NCI-H460 (cell line): ENCODE measurements at regions not wholly inside any gene's neighbourhood (a gene's known extent, or its start where the extent isn't known, plus 50 kb on each side); places are given as distances from the start of the nearest gene placed in this dataset.

Experiments used
- DNase-seq: peaks from one replicate; pipeline ENCODE4 v3.0.0-alpha.2; 2016; ENCODE audit warnings: low read depth; ENCODE audit errors: extremely low read depth

DNA sequence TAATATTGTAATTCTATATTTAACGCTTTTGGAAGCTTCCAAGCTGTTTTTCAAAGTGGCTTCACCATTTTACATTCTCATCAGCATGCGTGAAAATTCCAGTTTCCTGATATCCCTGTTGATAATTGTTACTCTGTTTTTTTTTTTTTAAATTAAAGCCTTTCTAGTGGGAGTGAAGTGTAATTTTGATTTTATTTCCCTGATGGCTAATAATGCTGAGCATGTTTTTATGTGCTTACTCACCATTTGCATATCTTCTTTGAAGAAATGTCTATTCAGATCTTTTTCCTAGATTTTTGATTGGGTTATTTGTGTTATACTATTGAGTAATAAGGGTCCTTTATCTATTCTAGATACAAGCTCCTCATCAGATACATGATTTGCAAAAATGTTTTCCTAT lies 382.8 kb upstream of the HS6ST1 start:
- no peak for DNase-seq

DNA sequence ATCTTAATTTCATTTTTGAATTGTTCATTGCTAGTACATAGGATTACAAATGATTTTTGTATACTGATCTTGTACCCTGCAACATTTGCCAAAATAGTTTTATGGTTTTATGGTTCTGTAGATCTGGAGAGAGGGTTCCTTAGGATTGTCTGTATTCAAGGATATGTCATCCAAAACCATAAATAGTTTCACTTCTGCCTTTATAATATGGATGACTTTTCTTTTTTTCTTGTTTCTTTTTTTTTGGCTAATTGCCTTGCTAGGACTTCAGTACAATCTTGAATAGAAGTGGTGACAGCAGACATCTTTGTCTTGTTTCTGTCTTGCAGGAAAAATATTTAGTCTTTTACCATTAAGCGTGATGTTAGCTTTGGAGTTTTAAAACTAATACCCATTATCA lies 383.9 kb upstream of the HS6ST1 start:
- DNase-seq, result no peak

DNA sequence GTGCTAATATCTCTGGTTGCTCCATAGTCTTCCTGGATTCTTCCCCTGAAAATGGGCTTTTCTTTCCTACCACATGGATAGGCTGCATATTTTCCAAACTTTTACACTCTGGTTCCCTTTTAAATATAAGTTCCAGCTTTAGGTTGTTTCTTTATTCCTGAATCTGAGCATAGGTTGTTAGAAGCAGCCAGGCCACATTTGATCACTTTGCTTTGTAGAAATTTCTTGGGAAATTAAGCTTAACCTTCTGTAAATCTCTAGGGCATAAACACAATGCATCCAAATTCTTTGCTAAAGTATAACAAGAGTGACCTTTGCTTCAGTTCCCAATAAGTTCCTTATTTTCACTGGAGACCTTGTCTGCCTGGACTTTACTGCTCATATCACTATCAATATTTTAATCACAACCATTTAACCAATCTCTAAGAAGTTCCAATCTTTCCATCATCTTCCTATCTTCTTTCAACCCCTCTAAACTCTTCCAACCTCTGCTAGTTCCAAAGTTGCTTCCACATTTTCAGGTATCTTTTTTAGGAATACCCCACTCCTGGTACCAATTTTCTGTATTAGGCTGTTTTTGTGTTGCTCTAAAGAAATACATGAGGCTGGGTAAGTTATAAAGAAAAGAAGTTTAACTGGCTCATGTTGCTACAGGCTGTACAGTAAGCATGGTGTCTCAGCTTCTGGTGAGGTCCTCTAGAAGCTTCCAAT lies 389.6 kb upstream of the HS6ST1 start:
- DNase-seq, result no peak

DNA sequence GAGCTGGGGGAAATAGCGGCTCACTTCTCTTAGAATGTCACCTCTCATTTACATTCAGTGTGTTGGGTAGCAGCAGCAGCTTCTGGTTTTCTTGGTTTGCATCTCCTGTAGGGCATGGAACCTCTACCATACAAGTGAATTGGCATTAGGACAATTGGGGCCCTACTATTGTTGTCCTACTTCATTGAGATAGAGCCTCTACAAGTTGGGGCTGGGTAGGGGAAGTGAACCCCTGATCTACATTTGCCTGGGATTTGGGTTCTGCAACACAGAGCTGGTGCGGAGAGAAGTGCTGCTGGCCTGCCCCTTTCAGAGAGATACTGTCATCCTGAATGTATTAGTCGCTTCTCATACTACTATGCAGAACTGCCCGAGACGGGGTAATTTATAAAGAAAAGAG lies 391.6 kb upstream of the HS6ST1 start:
- no peak for DNase-seq

DNA sequence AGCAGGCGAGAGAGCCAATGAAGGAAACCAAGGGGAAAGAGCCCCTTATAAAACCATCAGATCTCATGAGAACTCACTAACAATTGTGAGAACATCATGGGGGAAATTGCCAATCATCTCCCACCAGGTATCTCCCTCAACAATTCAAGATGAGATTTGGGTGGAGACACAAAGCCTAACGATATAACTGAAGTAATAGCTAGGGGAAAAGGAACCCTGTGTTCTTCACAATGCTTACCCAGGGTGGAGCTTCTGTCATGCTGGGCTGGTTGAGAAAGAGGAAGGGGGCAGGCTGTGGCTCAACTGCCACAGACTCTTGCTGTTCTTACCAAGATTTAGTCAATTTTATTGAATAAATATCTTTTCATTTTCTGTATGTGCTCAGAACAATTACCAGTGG lies 392.1 kb upstream of the HS6ST1 start:
- DNase-seq, result no peak

DNA sequence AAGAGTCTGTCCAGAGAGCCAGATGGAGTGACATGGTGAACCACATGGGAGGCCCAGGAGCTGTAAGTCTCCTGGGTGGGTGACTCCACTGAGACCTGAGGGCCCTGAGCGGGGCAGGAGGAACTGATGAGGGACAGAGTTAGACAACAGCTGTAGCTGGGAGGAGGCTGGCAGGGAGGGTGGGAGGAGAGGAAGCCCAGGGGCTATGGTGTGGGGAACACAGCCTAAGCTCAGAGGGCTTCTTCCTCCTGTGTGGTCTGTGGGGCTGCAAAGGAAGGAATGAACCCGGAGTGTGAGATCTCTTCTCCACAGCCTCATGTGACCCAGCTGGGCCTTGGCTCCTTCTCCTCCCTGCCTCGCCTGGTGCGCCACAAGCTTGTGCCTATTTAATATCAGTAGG lies 395.6 kb upstream of the HS6ST1 start:
- no peak for DNase-seq

DNA sequence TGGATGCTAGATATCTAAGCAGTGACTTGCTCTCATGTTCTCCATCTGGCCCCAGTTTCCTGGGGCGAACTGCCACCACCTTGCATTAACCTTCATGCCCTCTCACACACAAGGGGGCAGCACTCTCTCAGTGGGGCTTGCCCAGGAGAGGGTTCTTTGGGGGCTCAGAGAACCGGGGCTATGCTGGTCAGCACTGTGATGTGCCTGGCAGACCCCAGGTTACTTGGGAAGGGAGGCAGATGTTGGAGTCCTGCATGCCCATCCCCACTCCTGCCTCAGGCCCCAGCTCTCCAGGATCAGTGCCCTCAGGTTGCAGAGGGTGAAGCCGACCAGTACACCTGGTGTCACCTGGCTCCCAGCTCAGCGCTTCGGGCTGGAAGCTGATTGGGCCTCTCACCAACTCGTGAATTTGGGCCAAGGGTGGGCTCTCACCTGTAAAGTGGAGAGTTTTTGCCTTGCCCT lies 396.2 kb upstream of the HS6ST1 start:
- no peak for DNase-seq

DNA sequence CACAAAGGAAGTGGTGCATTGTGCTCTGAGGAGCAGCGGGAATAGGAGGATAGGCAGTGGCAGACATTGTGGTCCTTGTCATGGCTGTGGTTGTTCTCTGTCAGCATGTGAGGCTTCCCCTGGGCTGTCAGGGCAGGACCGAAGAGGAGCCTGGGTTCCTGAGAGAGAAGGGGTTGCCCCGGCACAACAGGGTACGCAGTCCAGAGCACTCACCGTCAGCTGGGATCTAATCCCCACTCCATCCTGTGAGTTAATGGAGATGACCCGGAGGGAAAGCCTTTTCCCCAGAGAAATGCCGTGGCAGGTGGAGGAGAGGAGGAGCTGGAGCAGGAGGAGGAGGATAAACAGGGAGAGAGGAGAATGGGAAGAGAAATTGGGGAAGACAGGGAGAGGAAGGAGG lies 396.7 kb upstream of the HS6ST1 start:
- DNase-seq, result no peak

DNA sequence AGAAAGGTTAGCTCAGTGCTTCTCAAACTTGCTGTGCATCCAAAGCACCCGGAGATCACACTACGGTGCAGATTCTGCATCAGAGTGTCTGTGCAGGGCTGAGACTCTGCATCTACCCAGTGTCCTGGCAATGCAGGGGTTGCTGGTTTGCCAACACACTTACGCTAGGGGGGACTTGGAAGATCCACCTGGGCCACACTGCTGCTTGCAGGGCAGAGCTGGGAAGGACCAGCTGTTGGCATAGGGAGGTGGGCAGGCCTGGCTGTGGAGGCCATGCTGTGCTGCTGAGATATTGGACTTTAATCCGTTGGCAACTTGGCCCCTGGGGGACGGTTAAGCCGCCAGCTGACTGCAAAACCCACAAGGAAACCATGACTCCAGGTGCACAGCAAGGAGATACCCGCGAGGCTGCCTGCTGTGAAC lies 397.6 kb upstream of the HS6ST1 start:
- DNase-seq, result no peak

DNA sequence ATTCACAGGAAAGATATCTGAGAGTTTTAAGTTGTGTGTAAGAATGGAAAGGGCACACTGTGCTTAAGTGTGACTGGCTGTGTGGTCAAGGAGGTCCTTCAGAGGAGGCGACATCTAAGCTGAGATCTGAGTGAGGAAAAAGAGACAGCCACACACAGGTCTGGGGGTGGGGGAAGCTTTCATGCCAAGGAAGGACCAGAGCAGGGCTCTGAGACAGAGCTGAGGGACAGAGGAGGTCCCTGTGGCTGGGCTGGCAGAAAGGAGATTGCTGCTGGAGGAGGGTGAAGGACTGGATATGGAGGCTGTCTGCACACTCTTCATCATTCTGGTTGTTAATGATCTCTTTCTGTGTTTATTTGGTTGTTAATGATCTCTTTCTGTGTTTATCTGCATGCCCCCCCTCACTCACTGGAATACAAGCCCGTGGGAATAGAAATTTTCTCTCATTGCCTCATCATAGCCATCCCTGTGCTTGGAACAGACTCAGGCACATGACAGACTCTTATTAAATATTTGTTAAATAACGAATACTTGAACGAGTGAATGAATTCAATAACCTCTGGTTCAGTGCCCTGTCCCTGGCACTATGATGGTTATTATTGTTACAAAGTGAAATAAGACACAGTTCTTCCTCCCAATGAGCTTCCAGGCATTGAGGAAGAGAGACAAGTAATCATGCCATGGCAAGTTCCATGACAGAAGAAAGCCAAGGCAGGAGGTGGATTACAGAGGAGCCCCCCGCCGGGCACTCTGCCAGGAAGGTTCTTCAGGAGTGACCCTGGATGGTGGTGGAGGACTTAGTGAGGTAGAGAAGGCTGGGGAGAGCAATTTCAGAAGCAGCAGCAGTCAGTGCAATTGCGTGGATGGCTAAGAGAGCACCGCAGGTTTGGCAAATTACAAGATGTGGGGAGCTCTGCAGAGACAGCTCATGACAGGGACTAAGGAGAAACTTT lies 399.4 kb upstream of the HS6ST1 start:
- DNase-seq, result no peak

DNA sequence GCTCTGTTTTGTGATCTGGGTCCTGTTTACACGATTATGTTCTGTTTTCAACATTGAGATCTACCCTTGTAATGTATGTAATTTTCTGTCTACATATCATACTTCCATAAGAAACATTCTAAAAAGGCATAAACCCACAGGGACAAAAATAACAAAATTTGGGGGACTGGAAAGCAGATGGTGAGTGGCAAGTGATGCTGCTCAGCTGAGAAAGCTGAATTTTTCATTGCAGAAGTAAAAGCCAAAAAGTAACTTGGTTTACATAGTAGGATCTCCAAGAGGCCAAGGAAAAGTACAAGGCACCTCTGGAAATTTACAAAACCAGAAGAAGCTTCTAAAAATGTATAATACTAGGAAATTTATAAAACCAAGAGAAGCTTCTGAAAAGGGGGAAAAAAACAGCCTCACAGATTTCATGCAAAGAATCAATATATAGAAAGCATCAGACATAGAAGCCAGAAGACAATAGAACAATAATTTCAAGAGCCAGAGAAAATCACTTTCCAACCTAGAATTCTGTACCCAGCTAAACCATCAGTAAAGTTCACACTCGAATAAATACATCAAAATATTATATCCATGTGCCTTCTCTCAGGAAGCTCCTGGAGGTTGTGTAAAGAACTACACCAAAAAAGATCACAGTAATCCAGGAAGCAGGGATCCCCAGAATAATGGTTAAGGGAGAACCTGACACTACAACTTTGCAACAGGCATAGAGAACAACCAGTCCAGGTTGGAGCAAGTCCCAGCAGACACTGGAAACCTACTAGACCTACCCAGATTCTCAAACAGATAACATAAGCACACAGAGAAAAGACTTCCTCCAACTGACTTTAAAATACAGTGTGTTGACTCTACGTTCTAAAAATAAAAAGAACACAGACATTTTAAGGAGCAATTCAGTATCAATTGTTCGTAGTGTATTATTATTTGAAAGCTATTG lies 401.7 kb upstream of the HS6ST1 start:
- DNase-seq, result no peak

DNA sequence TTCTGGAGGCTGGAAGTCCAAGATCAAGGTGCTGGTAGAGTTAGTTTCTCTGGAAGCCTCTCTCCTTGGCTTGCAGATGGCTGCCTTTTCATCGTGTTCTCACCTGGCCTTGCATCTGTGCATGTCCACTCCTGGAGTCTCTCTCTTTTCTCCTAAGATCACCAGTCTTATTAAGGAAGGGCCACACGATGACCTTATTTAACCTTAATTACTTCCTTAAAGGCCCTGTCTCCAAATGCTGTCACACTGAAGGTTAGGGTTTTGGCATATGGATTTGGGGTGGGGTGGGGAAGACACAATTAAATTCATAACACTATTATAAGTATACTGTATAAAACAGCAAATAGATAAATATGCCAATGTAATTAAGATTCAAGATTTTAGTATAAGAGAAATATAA lies 402.4 kb upstream of the HS6ST1 start:
- DNase-seq, result no peak

DNA sequence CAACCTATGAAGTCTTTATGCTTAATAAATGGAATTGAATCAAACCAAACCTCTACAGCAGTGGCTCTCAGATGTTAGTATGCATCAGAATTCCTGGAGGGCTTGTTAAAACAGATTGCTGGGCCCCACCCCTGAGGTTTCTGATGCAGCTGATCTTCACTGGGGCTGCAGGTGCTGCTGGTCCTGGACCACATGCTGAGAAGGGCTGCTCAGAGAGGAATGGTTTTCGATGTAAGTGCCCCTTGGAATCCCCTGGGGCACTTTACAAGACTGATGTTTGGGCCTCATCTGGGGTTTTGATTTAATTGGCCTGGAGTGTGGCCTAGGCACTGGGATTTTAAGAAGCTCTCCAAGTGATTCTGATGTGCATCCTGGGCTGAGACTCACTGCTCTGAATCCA lies 403.8 kb upstream of the HS6ST1 start:
- no peak for DNase-seq

DNA sequence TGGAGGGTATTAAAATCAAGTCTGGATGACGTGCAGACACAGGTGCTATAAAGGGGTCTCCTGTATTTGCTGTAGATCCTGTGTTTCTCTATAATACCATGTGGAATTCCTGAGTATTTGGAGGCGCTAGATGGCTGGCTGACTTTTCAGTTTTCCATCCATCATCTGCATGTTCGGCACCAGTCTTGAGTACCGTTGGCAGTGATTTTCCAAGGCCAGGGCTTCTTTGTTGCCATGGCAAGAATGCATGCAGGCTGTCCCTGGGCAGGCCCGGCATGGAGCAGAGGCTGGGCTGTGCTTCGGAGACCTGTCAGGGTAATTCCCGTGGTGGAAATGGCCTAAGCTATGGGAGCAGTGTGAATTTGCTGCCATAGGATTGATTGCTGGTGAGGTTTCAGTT lies 405.9 kb upstream of the HS6ST1 start:
- no peak for DNase-seq

DNA sequence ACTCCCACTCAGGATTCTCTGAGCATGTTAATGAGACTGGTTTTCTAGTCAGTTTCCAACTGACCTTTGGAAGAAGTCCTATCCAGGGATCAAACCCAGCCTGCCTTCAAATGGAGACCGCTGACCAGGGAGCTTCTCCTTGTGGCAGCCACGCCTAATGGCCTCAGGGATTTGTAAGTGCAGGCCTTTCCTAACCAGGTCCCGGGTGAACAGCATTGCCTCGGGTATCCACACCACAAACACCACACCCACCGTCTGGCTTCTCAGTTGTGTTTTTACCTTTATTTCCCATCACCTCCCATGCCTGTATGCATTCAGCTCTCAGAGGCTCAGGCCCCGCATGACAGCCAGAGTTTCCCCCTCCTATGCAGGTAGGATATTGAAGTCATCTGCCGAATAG lies 406.3 kb upstream of the HS6ST1 start:
- no peak for DNase-seq

DNA sequence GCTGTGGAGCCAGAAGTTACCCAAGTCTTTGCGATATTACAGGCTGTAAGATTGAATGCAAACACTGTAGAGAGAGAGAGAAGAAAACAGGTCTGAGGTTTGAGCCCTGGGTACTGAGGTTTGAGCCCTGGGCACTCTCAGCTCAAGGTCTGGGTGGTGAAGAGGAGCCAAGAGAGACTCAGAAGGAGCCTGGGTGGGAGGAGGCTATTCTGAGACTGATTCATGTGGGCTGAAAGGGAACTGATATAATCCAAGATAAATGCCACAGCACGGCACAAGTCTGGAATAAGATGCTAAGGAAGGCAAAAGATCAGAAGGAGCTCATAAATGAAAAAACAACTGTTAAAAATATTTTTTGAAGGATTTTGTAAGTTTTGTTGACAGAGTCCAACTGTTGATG lies 407.6 kb upstream of the HS6ST1 start:
- DNase-seq, result no peak

DNA sequence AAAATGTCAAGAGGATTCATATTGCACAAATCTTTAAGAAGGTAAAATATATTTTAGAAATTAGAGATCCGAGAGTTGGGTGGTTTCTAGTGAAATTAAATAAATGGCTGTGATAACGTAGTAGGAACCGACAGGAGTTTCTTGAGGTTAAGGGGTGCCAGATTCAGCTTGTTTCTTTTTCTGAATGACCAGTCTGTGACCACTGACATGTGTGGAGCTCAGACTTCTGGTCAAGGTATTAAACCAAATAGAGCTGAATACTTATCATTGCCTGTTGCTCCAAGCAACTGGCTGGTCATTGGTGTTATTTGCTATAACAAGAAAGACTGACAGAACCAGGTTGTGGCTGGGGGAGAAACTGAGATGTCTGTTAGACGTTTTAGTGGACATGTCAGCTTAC lies 408.2 kb upstream of the HS6ST1 start:
- no peak for DNase-seq

DNA sequence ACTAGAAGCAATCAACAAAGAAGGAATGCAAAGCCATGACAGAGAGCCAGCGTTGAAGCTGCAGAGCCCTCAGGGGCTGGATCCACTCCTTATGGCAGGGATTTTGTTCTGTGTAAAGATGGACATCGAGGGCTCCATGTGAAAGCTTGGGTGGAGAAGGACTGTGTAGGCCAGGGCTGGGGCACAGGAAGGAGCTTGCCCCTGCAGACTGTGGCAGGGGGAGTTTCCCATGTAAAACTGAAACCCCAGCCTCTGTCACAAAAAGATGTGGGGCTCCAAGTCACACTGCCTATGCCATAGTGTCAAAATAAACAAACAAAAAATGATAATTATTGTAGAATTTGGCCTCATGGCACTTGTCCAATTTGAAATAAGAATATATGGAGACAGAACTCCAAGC lies 408.7 kb upstream of the HS6ST1 start:
- no peak for DNase-seq

DNA sequence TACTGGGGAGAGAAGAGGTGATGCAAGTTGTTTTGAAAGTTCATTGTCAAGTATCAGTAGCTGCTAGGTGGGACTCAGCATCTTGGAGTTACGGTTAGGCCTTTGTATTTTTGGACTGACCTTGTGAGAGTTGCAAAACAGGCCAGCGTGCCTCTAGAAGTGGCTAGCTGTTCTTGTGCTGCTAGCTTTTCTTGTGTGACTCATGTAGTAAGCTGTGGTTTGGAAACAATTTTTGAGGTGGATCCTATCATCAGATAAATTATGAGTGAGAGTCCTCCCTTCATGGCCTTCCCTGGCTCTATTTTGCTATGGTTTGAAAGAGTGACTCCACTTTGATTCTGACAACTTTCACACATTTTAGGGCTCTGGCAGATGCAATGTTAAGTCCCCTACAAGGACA lies 409.2 kb upstream of the HS6ST1 start:
- no peak for DNase-seq

DNA sequence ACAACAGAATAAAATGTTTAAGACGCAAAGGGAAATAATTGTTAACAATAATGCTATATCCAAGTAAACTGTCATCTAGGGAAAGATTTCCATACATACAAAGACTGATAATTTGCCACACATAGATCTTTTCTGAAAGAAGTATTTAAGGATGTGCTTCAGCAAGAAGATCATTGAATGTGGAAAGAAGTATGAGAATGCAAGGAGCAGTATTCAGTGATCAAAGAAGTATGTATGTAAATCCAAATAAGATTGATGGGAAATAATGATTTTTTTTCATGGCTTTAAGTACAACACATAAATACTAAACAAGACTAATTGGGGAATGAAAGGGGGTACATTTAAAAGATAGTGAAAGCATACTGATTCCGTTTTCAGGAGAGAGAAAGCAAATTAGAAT lies 410.4 kb upstream of the HS6ST1 start:
- DNase-seq, result no peak
